HFFc6 (cell line): ENCODE measurements at regions not wholly inside any gene's neighbourhood (a gene's known extent, or its start where the extent isn't known, plus 50 kb on each side); places are given as distances from the start of the nearest gene placed in this dataset.

Experiments
- DNase-seq: peaks from one replicate; pipeline ENCODE4 v3.0.0-alpha.2; 2018
- H3K27ac Mint-ChIP-seq: 2 replicates; pipeline ENCODE4 v1.8.0; 2020; ENCODE audit warnings: mild to moderate bottlenecking, mixed read lengths
- H3K27me3 Mint-ChIP-seq: 2 replicates; pipeline ENCODE4 v1.8.0; 2021; ENCODE audit warnings: mild to moderate bottlenecking, moderate library complexity, mixed read lengths; ENCODE audit not compliant: insufficient read depth
- H3K36me3 Mint-ChIP-seq: 2 replicates; pipeline ENCODE4 v1.8.0; 2021; ENCODE audit warnings: low read depth, mixed read lengths
- H3K4me1 Mint-ChIP-seq: 2 replicates; pipeline ENCODE4 v1.8.0; 2020; ENCODE audit warnings: low read depth, mixed read lengths
- H3K4me3 Mint-ChIP-seq: 2 replicates; pipeline ENCODE4 v1.8.0; 2020; ENCODE audit warnings: mild to moderate bottlenecking, moderate library complexity, mixed read lengths
- H3K9me3 Mint-ChIP-seq: 2 replicates; pipeline ENCODE4 v1.8.0; 2020; ENCODE audit warnings: mild to moderate bottlenecking, mixed read lengths
- CTCF ChIP-seq: fragments of 200-600 bp; sonication (generic); IDR thresholded peaks from 2 replicates; pipeline ENCODE4 v1.5.0; 2021; ENCODE audit warnings: antibody characterized with exemption, mild to moderate bottlenecking

- Mint-ChIP-seq H3K4me3 (no peak overlapping the region), H3K4me1 (no peaks in the 10 kb centered on the region), H3K36me3 (no peaks in the 10 kb centered on the region), H3K27me3 (no peaks in the 10 kb centered on the region; the same call in 1 of the 2 replicates), H3K9me3 (peaks cover 47% of the 10 kb centered on the region), H3K27ac (no peak overlapping the region)
- no peak for DNase-seq
- TF ChIP-seq CTCF = no peak
Measured at GRCh38 chr9:119509291-119509905, 140.2 kb upstream of the BRINP1 start.

GRCh38 chr9:119501374-119501773 is 132.1 kb upstream of the BRINP1 start:
- no peak for DNase-seq
- H3K9me3 Mint-ChIP-seq = peaks cover 45% of the 10 kb centered on the region

GRCh38 chr9:119500072-119500771 is 131.0 kb upstream of the BRINP1 start:
- no peak for TF ChIP-seq CTCF
- Mint-ChIP-seq H3K4me1 (no peaks in the 10 kb centered on the region), H3K36me3 (peaks cover 5% of the 10 kb centered on the region; the same call in 1 of the 2 replicates), H3K27ac (no peak overlapping the region), H3K27me3 (no peaks in the 10 kb centered on the region), H3K9me3 (peaks cover 39% of the 10 kb centered on the region), H3K4me3 (no peak overlapping the region)
- no peak for DNase-seq

More at GRCh38 chr9:119501374-119501773, 132.1 kb upstream of the BRINP1 start:
- no peaks in the 10 kb centered on the region for H3K27me3 Mint-ChIP-seq
- H3K4me1 Mint-ChIP-seq = no peaks in the 10 kb centered on the region
- no peak overlapping the region for H3K27ac Mint-ChIP-seq
- no peak overlapping the region for H3K4me3 Mint-ChIP-seq
- peaks cover 5% of the 10 kb centered on the region; the same call in 1 of the 2 replicates for H3K36me3 Mint-ChIP-seq
- no peak for TF ChIP-seq CTCF

- Mint-ChIP-seq H3K4me1 (no peaks in the 10 kb centered on the region), H3K36me3 (no peaks in the 10 kb centered on the region), H3K9me3 (peaks cover 42% of the 10 kb centered on the region), H3K4me3 (no peak overlapping the region), H3K27me3 (no peaks in the 10 kb centered on the region; the same call in 1 of the 2 replicates), H3K27ac (no peak overlapping the region)
- DNase-seq = no peak
- TF ChIP-seq CTCF = no peak
Measured at GRCh38 chr9:119487118-119487827, 118.0 kb upstream of the BRINP1 start.

GRCh38 chr9:119483153-119483552 is 113.9 kb upstream of the BRINP1 start:
- Mint-ChIP-seq H3K27ac (no peak overlapping the region), H3K4me3 (no peak overlapping the region), H3K27me3 (no peaks in the 10 kb centered on the region), H3K36me3 (no peaks in the 10 kb centered on the region), H3K4me1 (no peaks in the 10 kb centered on the region), H3K9me3 (peaks cover 39% of the 10 kb centered on the region)
- DNase-seq = no peak
- no peak for TF ChIP-seq CTCF
